NCI-H82 treated with DMSO at 0.1 percent for 48 hours (cell line): ENCODE measurements at regions not wholly inside any gene's neighbourhood (a gene's known extent, or its start where the extent isn't known, plus 50 kb on each side); places are given as distances from the start of the nearest gene placed in this dataset.

Experiments used
- DNase-seq: peaks from one replicate; lab custom pipeline; 2025; ENCODE audit not compliant: unreplicated experiment; lab: John Stamatoyannopoulos, UW

DNA sequence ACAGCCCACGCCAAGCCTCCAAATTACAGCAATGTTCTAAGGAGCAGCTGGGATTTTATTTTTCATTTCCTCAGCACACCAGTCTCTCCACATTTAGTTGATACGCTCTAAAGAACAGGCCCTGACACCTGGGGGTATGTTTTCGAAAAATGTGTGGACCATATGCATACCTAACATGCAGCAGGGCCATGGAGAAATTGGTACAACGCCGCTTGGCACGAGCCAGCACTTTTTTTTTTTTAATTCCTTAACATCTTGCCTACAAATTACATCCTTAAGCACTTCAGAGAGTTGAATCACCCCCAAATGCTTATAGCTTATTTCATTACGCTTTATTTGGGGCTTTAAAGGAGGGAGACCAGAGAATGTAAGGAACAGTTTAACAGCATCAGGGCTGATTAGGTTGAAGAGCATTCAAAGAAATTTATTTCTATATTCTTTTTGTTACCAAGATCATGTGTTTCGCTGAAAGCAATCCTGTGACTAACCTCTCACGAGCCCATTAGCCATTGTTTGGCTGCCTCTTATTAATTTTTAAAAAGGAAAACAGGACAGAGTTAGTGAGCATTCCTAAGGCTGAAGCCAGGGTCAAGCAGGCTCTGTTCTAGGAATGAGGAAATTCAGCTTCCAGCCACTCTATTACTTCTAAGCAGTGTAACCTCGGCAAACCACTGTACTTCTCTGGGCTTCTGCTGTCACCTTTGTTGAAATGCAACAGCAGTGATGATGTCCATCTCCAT, 173.8 kb downstream of the ACTL7B start:
- no peak for DNase-seq

GRCh38 chr9:108680946-108681345, 174.8 kb downstream of the ACTL7B start:
- no peak for DNase-seq

DNA sequence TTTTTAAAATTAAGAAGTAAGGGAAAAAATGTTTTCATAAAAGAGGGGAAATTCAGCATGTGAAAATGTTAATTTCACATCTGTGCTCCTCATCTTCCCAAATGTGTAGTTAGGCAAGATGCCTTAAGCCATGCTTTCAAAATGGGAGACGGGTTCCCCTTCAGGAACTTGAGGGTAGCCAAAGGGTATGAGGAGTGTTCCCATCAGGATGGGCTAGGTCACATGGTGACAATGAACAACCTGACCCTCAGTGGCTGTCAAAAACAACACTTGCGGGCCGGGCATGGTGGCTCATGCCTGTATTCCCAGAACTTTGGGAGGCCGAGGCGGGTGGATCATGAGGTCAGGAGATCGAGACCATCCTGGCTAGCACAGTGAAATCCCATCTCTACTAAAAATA, 178.0 kb downstream of the ACTL7B start:
- no peak for DNase-seq

GRCh38 chr9:108676355-108676754, 179.4 kb downstream of the ACTL7B start:
- no peak for DNase-seq

GRCh38 chr9:108675708-108676107, 180.1 kb downstream of the ACTL7B start:
- no peak for DNase-seq

DNA sequence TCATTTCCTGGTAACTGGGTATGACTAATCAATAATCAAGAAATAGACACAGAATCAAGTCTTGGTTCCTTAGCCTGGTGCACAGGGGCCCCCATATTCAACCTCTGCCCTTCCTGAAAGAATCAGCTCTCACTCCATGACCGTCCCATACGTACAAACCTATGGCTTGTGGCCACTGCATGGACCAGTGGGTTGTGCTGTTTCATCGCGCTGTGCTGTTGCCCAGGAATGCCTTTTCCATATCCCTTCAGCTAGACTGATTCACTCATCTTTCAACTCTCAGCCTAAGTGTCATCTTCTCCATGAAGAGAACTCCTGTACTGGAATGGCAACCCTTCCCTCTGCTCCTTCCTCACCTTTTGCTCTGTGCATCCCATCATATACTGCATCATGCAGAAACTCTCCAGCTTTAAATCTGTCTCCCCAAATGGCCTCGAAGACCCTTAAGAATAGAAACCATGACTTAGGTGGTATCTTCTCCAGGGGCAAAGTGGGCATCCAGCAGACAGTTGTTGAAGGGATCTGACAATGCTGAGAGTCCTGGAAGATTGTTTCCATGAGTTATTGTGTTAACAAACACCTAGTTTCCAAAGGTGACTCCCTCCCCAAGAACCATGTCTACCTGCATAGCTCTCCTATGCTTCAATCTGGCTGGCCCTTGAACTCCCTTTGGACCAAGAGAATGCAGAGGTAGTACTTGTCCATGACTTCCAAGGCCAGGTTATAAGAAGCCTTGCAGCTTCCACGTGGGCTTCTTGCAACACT, 180.8 kb downstream of the ACTL7B start:
- no peak for DNase-seq

DNA sequence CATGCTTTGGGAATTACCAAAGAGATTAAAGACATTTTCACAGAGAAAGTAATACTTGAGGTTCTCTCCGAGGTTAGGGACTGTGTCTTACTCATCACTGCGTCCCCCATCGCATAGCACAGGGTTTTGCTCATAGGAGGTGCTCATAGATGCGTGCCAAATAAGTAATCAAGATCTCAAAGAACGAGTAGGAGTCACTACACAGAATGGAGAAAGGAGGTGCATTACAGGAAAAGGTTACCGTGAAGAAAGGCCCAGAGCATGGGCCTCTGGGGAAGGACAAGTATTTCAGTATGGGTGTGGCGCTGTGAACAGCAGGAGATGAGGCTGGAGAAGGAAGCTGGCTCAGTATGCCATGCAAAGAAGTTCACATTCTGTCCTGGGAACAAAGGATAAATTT, 182.4 kb downstream of the ACTL7B start:
- DNase-seq: no peak

DNA sequence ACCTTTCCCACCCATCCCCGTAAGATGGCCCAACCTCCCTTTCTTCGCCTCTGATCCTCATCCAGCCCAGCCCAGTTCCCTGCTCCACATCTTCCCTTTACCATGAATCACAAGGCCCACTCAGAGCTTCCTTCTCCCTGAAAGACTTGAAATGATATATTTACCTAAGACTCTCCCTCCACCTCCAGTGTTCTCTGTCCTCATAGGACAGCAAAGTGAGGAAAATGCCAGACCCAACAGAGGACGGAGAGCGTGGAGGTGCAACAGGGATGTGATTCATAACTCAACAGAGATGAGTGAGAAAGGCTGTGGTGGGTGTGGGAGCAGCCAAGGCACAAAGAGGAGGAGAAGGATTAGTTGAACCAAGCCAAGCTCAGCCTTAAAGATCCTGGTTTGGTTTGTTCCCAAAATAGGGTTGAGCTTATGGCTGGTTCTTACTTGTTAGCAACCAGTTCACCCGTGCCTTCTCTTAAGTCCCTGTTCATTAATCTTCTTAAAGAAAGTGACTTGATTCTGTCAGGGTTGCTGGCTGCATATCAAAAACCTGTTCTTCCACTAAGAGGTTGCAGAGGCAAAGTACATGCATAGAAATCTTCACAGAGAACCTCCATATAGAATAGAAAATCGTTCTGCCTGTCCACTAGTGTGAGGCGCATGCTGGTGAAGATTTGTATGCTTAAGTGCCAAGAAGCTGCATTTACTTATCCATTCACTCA, 183.2 kb downstream of the ACTL7B start:
- DNase-seq: peak; percentile 63

- no peak for DNase-seq
These were observed 184.0 kb downstream of the ACTL7B start for GRCh38 chr9:108671794-108672193.

- DNase-seq: no peak
These were observed 184.6 kb downstream of the ACTL7B start for GRCh38 chr9:108671176-108671575.

- DNase-seq: no peak
These were observed 186.8 kb downstream of the ACTL7B start for GRCh38 chr9:108668938-108669335.

DNA sequence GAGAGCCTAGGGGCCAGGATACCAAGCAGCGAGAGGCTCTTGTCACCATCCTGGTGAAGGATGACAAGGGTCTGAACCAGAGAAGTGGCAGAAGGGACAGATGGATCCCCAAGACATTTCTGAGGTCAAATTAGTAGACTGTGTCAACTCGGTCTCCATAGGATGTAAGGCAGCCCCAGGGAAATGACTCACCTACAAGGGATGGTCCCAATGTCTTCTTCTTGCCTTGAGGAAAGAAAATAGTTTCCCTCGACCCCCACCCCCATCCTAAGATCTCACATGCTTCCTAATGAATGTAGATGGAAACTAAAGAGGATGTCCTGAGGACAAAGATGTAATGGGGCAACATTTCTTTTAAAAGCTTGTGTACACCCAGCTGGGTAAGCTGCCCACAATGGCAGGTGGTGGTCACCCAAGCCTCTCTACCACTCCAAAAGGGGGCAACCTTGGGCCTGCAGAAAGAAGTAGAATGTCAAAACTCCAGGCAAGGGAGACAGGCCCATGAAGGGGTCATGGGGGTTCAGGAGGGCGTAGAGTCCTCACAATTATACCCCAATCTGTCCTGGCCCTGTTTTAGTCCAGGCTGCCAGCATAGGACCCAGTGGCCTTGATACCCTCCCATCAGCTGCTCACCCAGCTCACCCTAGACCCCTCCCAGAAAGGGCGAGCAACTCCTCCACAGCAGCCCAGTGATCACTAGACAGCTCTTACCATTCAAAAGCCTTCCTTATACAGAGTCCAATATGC, 187.4 kb downstream of the ACTL7B start:
- no peak for DNase-seq

GRCh38 chr9:108666240-108666784, 189.5 kb downstream of the ACTL7B start:
- DNase-seq: no peak

DNA sequence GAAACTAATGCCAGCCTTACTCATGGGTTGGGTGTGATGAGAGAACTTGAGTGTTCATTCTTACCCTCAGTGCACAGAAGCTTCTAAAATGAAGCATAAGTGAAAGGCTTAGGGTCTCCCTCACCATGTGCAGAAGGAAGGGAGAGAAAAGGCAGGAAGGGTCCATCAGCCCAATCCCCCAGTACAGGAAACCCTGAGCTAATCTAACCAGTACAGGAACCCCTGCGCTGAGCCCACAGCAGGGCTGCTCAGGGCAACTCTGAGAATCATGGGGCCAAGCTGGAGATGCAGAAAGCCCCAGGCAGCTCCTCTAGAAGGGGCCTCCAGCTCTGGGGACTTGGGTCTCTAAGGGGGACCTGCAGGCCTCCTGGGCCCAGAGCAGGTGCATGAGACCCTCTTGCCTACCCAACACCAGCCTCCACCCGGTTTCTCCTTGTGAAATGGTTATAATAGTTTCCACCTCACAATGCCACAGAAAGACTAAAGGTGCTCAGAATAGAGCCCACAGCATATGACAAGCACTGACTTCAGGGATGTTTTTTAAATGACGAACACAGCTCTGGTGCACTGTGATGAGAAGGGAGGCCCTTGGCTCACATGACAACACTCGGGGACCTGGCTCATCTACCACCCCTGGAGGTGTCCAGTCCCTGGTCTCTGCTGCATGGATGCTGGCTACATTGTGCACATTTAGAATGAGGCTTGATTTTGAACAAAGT, 190.1 kb downstream of the ACTL7B start:
- DNase-seq: no peak

GRCh38 chr9:108664309-108665255, 191.2 kb downstream of the ACTL7B start:
- DNase-seq: no peak

DNA sequence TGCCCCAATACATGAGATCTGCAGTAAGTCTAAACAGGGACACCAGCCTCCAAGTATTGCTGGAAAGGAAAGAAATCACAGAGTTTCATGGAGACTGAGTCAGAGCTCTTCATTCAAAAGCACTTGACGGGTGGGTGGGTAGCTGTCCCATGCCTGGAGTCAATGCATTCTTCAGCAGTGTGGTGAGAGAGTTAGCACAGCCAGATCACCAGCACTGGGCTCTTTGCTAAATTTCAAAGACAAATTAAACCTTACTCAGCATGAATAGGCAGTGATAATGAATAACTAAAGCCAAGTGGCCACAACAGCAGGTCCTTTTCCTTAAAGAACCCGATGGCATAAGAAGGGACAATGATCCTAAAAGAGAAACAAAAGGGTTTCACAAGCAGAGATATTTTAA, 192.4 kb downstream of the ACTL7B start:
- DNase-seq: no peak

DNA sequence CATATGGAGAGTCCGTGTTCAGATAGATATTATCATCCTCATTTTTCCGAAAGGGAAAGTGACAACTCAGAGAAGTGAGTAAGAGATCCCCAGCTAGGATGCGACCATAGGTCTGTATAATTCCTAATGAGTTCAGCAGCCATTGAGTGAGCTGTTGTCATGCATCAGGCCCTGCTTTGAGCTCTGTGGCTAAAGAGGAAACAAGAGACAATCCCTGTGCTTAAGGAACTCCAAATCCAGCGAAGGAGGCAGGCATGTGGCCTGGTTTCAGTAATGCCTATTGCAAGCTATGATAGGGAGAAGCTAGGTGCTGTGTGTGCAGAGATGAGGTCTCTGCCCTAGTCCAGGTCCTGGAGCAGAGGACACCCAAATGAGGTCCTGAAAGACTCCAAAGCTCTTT, 192.8 kb downstream of the ACTL7B start:
- DNase-seq: no peak

- no peak for DNase-seq
These were observed 193.5 kb downstream of the ACTL7B start for GRCh38 chr9:108662091-108662875.
